ENCODE measurements at regions not wholly inside any gene's neighbourhood (a gene's known extent, or its start where the extent isn't known, plus 50 kb on each side); places are given as distances from the start of the nearest gene placed in this dataset.
A peak's percentile ranks its signal among the peaks of the same experiment; 100 is the strongest.

- Histone ChIP-seq H3K36me3 (no peaks in the 10 kb centered on the region), H3K4me1 (no peaks in the 10 kb centered on the region), H3K9me3 (no peaks in the 10 kb centered on the region), H3K27ac (no peak overlapping the region), H3K4me3 (no peak overlapping the region), H3K27me3 (no peaks in the 10 kb centered on the region)
- no peak for DNase-seq (ENCODE audit: extremely low spot score in 2 of 2)
- intact Hi-C loops (cut with DNase I): no loop called here
- TF ChIP-seq POLR2AphosphoS5 (IDR thresholded peaks at IDR 0.05; ENCODE audit: insufficient read depth in 1 of 2, low read depth in 1 of 2) (no peak), CTCF (IDR thresholded peaks at IDR 0.05) (no peak), POLR2A (IDR thresholded peaks at IDR 0.05) (no peak)
Measured at GRCh38 chr21:14785679-14786078, 239.6 kb upstream of the SAMSN1 start.

DNA sequence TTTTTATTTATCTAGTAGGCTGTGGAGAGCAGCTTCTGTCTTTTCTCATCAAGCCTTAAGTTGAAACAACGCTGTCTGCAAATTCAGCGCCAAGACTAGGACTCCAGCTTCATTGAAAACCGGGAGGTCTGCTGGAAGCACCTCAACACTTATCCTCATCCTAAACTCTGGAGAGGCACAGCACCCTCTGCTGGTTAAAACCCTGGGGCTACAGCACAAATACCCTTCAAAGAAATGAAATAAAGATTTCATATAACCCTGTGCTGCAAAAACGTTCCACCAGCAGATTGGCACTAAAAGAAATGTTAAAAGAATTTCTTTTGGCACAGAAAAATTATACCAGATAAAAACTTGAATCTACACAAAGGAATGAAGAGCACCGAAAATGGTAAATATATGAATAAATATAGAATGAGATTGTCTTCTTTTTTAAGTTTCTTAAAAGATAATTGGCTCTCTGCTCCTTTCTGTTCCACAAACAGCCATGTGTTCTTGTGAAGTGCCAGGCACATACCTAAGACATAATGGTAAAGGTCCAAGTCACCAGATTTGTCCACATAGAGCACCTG is 227.7 kb upstream of the SAMSN1 start:
- no peak for DNase-seq (ENCODE audit: extremely low spot score in 2 of 2)
- intact Hi-C loops (cut with DNase I): no loop called here
- H3K9me3 ChIP-seq: no peaks in the 10 kb centered on the region

GRCh38 chr21:14771593-14771992 is 225.5 kb upstream of the SAMSN1 start:
- DNase-seq (ENCODE audit: extremely low spot score in 2 of 2): no peak
- Histone ChIP-seq H3K27me3 (no peaks in the 10 kb centered on the region), H3K36me3 (no peaks in the 10 kb centered on the region), H3K9me3 (no peaks in the 10 kb centered on the region), H3K4me1 (no peaks in the 10 kb centered on the region), H3K27ac (no peak overlapping the region), H3K4me3 (no peak overlapping the region)
- intact Hi-C loops (cut with DNase I): no loop called here
- TF ChIP-seq POLR2AphosphoS5 (IDR thresholded peaks at IDR 0.05; ENCODE audit: insufficient read depth in 1 of 2, low read depth in 1 of 2) (no peak), POLR2A (IDR thresholded peaks at IDR 0.05) (no peak), CTCF (IDR thresholded peaks at IDR 0.05) (no peak)

More for the DNA sequence above, 227.7 kb upstream of the SAMSN1 start:
- H3K4me1 ChIP-seq: no peaks in the 10 kb centered on the region
- H3K4me3 ChIP-seq: no peak overlapping the region
- no peak overlapping the region for H3K27ac ChIP-seq
- H3K36me3 ChIP-seq: no peaks in the 10 kb centered on the region
- TF ChIP-seq POLR2AphosphoS5 (IDR thresholded peaks at IDR 0.05; ENCODE audit: insufficient read depth in 1 of 2, low read depth in 1 of 2): no peak
- peak in 1 of 3 experiments; percentile 30 for TF ChIP-seq CTCF (IDR thresholded peaks at IDR 0.05)
- TF ChIP-seq POLR2A (IDR thresholded peaks at IDR 0.05): no peak
- H3K27me3 ChIP-seq: no peaks in the 10 kb centered on the region

DNA sequence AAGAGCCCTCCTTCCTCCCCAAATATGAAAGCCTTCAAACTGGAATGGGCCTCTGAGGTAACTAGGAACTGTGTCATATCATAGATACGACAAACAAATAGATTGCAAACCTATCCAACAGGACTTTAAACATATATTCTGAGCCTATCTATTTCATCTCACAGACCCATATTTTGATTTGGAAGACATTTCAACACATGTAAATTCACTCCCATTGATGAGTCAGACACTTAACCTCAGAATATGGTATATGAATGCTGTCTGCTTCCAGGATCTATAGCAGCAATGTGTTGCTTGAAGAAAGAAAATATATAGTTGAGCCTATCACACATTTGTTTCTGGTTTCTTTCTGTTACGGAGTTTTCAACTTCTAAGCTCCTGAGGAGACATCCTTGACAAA is 221.9 kb upstream of the SAMSN1 start:
- Histone ChIP-seq H3K27ac (no peak overlapping the region), H3K36me3 (no peaks in the 10 kb centered on the region), H3K27me3 (no peaks in the 10 kb centered on the region), H3K4me1 (no peaks in the 10 kb centered on the region), H3K9me3 (no peaks in the 10 kb centered on the region), H3K4me3 (no peak overlapping the region)
- no peak for TF ChIP-seq POLR2AphosphoS5 (IDR thresholded peaks at IDR 0.05; ENCODE audit: insufficient read depth in 1 of 2, low read depth in 1 of 2)
- no peak for TF ChIP-seq CTCF (IDR thresholded peaks at IDR 0.05)
- no peak for DNase-seq (ENCODE audit: extremely low spot score in 2 of 2)
- intact Hi-C loops (cut with DNase I): no loop called here

GRCh38 chr21:14767192-14767852 is 221.2 kb upstream of the SAMSN1 start:
- Histone ChIP-seq H3K9me3 (no peaks in the 10 kb centered on the region), H3K4me3 (no peak overlapping the region), H3K4me1 (no peaks in the 10 kb centered on the region), H3K36me3 (no peaks in the 10 kb centered on the region), H3K27me3 (no peaks in the 10 kb centered on the region), H3K27ac (no peak overlapping the region)
- intact Hi-C loops (cut with DNase I): no loop called here
- no peak for TF ChIP-seq POLR2A (IDR thresholded peaks at IDR 0.05)
- no peak for TF ChIP-seq CTCF (IDR thresholded peaks at IDR 0.05)
- TF ChIP-seq POLR2AphosphoS5 (IDR thresholded peaks at IDR 0.05; ENCODE audit: insufficient read depth in 1 of 2, low read depth in 1 of 2): no peak
- DNase-seq (ENCODE audit: extremely low spot score in 2 of 2): no peak
